ENCODE measurements at regions not wholly inside any gene's neighbourhood (a gene's known extent, or its start where the extent isn't known, plus 50 kb on each side); places are given as distances from the start of the nearest gene placed in this dataset.

GRCh38 chr18:78309924-78310323, 669.7 kb upstream of the SALL3 start:
- no peak for DNase-seq (ENCODE audit: low read depth in 2 of 2, low spot score in 1 of 2)

DNA sequence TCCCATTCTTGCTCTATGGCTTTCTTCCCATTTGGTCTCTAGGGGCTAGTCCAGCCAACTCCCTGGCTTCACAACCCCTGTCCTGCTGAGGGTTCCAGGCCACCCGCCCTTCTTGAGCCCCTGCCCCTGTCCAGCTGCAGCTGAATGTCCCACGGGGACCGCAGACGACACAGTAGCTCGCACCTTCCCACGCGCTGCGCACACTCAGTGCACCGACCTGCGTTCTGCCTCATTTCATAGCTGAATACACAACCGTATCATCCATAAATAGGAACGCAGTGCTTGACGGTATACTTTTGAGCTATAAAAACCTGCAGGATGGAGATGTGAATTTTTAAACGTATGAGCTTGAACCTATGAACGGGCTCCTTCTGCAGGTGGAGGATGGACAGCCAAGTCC, 660.4 kb upstream of the SALL3 start:
- DNase-seq (ENCODE audit: low read depth in 2 of 2, low spot score in 1 of 2), result no peak

- DNase-seq (ENCODE audit: low read depth in 2 of 2, low spot score in 1 of 2), result no peak
Measured at GRCh38 chr18:78319961-78320360, 659.7 kb upstream of the SALL3 start.

GRCh38 chr18:78321402-78321801, 658.2 kb upstream of the SALL3 start:
- no peak for DNase-seq (ENCODE audit: low read depth in 2 of 2, low spot score in 1 of 2)

- no peak for DNase-seq (ENCODE audit: low read depth in 2 of 2, low spot score in 1 of 2)
Measured at GRCh38 chr18:78323453-78324197, 656.0 kb upstream of the SALL3 start.

GRCh38 chr18:78327643-78328042, 652.0 kb upstream of the SALL3 start:
- no peak for DNase-seq (ENCODE audit: low read depth in 2 of 2, low spot score in 1 of 2)

- no peak for DNase-seq (ENCODE audit: low read depth in 2 of 2, low spot score in 1 of 2)
Measured at GRCh38 chr18:78330766-78331165, 648.9 kb upstream of the SALL3 start.

- no peak for DNase-seq (ENCODE audit: low read depth in 2 of 2, low spot score in 1 of 2)
Measured at GRCh38 chr18:78352910-78353309, 626.7 kb upstream of the SALL3 start.

DNA sequence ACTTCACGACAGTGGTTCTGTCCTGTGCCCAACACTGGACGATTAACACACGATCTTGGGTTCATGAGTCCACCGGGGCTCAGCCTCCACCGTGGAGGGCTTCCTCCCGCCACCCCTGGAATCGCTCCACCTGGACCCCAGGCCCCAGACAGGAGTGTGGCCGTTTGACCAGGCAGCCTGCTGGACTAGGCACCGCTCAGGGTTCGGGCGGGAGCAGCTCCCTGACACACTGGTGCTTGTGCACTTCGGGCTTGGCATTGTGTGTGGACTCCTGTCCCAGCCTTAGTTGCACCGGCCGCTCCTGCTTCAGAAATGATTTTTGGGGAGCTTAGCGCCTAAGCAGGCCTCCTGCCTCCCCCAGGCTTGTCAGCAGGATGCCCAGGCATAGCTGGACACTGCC, 617.4 kb upstream of the SALL3 start:
- DNase-seq (ENCODE audit: low read depth in 2 of 2, low spot score in 1 of 2), result no peak

DNA sequence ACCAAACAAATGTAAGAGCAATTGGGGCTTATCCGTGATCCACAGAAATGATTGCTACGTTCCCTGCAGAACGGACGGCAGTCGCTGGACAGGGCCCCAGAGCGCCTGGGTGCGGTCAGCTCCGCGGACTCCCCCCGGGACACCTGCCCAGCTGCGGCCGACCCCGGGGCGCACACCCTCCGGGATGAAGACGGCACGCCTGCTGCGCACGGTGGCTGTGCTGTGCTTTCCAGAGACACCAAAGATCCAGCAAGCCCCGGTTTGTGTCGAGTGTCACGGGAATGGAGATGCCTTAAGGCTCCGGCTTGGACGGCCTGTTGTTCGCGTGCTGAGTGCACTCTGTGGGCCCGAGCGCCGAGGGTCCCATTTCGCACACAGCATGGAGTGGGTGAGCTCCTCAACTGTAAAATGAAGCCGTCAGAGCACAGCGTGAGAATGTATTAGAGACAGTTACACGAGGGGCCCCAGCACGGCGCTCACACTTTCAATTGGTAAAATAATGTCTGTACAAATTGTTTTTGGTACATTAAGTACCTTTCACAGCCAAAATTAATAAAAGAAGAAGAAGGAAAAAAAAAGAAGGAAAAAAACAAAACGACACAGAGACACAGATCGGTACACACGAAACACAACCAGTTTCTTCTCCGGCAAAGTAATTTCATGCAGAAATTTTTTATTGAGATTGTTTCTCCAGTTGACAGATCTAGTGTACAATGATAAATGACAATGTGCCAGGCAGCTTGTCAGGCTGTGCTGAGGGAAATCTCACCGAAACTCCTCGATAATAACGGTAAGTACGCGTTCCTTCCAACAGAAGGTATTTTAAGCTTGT, 615.8 kb upstream of the SALL3 start:
- no peak for DNase-seq (ENCODE audit: low read depth in 2 of 2, low spot score in 1 of 2)

GRCh38 chr18:78364388-78364960, 615.1 kb upstream of the SALL3 start:
- DNase-seq (ENCODE audit: low read depth in 2 of 2, low spot score in 1 of 2), result no peak

GRCh38 chr18:78367996-78368395, 611.6 kb upstream of the SALL3 start:
- DNase-seq (ENCODE audit: low read depth in 2 of 2, low spot score in 1 of 2), result no peak

DNA sequence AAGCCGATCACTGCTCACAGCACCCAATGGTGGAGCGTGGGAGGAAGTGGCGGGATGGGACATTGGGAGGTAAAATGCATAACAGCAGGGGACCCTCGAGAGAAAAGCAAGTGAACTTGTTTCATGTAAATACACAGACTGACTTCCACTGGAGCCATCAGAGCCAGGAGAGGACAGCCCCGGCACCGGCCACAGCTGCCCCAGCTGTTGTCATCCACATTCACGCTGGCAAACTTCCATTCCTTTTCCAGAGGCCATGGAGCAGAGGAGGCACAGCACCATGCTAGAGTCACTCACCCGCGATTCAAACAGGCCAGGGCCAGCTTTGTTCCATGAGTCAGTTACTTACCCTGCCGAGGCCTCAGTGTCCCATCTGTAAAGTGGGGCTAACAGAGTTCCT, 610.9 kb upstream of the SALL3 start:
- no peak for DNase-seq (ENCODE audit: low read depth in 2 of 2, low spot score in 1 of 2)

GRCh38 chr18:78376046-78376445, 603.6 kb upstream of the SALL3 start:
- no peak for DNase-seq (ENCODE audit: low read depth in 2 of 2, low spot score in 1 of 2)

DNA sequence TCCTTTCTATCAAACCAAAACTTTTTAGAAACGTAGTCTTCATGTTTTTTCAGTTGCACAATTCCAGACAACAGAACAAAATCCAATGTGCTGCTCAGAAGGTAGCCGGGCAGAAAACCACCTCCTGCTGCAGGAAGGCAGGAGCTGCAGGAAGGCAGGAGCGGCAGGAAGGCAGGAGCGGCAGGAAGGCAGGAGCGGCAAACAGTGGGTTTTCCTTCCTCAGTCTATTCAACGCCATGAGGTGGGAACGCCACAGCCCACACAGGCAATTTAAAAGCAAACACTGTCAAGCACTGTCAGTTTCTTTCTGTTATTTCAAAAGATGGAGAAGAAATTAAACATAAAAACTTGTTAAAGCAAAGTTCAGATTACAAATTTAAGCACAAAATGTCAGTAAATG, 601.2 kb upstream of the SALL3 start:
- no peak for DNase-seq (ENCODE audit: low read depth in 2 of 2, low spot score in 1 of 2)

GRCh38 chr18:78378983-78379382, 600.6 kb upstream of the SALL3 start:
- DNase-seq (ENCODE audit: low read depth in 2 of 2, low spot score in 1 of 2), result no peak

- no peak for DNase-seq (ENCODE audit: low read depth in 2 of 2, low spot score in 1 of 2)
Measured at GRCh38 chr18:78390348-78390951, 589.2 kb upstream of the SALL3 start.

DNA sequence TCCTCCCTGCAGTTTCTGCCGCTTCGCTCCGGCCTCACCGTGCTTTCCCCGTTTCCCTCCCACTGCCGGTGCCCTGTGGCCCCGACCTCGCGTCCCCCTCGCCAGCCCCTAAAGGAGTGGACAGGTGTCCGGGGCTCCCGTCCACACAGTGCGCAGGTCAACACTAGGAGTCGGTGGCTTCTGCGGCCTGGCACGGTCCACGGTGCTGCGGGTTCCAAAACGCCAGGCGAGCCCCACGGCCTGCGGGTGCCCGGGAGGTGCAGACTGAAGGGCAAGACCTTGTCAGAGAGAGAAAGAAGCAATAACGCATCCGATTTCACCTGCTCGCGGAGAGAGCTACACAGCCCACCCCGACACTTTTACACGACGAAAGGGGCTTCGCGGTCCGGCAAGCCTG, 588.7 kb upstream of the SALL3 start:
- DNase-seq (ENCODE audit: low read depth in 2 of 2, low spot score in 1 of 2), result no peak

GRCh38 chr18:78393086-78393862, 586.3 kb upstream of the SALL3 start:
- DNase-seq (ENCODE audit: low read depth in 2 of 2, low spot score in 1 of 2), result no peak

- no peak for DNase-seq (ENCODE audit: low read depth in 2 of 2, low spot score in 1 of 2)
Measured at GRCh38 chr18:78396077-78396476, 583.5 kb upstream of the SALL3 start.

GRCh38 chr18:78396756-78397155, 582.9 kb upstream of the SALL3 start:
- DNase-seq (ENCODE audit: low read depth in 2 of 2, low spot score in 1 of 2), result no peak

All from stimulated activated CD8-positive, alpha-beta memory T cell treated with anti-CD3 and anti-CD28 coated beads, Interleukin-4, amount 100 ng/mL, for 1 hour (primary cell).